Lower leg skin (tissue), 4 donors: ENCODE measurements at regions not wholly inside any gene's neighbourhood (a gene's known extent, or its start where the extent isn't known, plus 50 kb on each side); places are given as distances from the start of the nearest gene placed in this dataset.

Experiments
- DNase-seq, 2 donors: peaks; one replicate each; pipeline ENCODE4 v3.0.0-alpha.2; 2019; ENCODE audit warnings: low spot score in 2 of 2
- H3K4me3 ChIP-seq: fragments of 200-600 bp; sonication (generic); 2 replicates; pipeline ENCODE4 v1.5.1; 2017; ENCODE audit warnings: mild to moderate bottlenecking, low read depth; ENCODE audit not compliant: poor library complexity, severe bottlenecking
- CTCF ChIP-seq, 3 donors: fragments of 450-650 bp; IDR thresholded peaks; one replicate each; pipeline ENCODE4 v1.5.1; 2016; ENCODE audit warnings: antibody characterized with exemption in 3 of 3, mild to moderate bottlenecking in 3 of 3, moderate library complexity in 2 of 3
- POLR2A ChIP-seq, 2 donors: fragments of 450-650 bp; IDR thresholded peaks; one replicate each; pipeline ENCODE4 v1.6.1; 2016 to 2017; ENCODE audit warnings: antibody characterized with exemption in 2 of 2, mild to moderate bottlenecking in 1 of 2, moderate library complexity in 1 of 2
- WGBS, 2 donors: methylation state at CpG; one replicate each; pipeline ENCODE4 v1.1.5; 2018; 5-methylcytosine and 5-hydroxymethylcytosine counted together
- intact Hi-C: fragments of 100-400 bp; cut with DNase I; formaldehyde crosslinking; loops from one replicate; pipeline ENCODE4 v1.15.0; 2023; ENCODE audit warnings: low total_unique reads

DNA sequence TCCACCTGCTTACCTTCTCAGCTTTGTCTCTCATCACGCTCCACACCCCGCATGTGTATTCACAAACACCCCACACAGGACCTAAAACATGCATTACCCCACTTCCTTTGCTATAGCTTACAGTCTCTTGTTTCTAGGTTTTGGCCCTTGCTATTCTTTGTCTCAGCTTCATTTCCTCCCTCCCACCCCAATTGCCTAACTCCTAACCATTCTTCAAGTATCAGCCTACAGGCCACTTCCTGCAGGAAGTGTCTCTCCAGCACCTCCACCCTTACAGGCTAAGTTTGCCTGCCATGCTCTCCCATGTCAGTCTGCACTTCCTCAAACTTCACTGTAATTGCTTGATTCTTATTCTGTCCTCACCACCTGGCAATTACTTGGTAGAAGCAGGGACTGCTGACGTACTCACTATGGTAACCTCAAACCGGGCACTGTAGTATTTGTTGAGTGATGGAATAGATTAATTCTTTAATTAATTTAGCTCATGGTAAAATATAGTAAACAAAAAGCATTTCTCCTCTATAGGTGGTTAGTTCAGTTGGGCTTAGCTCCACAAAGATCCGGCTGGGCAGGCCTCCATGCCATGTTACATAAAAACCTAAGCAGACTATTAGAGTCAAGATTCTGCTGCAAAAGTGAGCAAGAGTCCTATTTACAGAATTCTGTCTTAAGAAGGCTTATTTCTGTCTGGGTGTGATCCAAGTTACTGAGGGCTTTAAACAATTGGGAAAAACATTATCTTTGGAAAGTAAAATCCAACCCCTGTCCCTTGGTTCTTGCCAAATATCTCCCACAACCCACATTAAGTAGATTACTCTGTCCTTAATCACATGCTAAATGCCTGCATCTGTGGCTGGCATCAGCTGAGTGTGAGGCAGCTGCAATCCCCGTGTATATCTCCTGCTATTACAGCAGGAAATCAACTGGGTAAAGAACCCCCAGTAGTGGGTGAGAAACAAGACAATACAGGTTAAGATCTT lies 124.7 kb upstream of the CPEB2 start:
- WGBS, 2 donors: 40 to 47% methylated on average over 6 of the region's 6 CpGs
- no peak for DNase-seq
- no peak overlapping the region for H3K4me3 ChIP-seq
- TF ChIP-seq POLR2A (IDR thresholded peaks at IDR 0.05): no peak
- no peak for TF ChIP-seq CTCF (IDR thresholded peaks at IDR 0.05)
- intact Hi-C loops: no loop called here

DNA sequence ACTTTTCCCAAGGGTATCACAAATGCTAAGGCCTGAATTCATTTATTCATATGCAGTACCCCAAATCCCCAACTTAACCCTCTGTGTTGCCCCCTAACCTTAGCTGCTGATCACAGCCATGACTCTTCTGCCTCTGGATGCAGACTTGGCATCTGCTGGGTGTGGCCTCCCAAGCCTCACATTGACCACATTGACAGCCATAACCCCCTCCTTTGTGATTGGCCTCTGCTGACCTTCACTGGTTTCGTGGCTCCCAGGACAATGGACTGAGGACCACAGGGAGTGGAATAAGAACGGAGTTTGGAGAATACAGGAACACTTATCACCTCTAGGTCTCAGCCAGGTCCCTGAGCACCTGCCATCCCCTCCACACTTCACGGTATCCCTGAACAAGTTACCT lies 123.6 kb upstream of the CPEB2 start:
- intact Hi-C loops: no loop called here
- no peak overlapping the region for H3K4me3 ChIP-seq
- 89 to 94% methylated on average over 3 of the region's 3 CpGs for WGBS, 2 donors
- DNase-seq: no peak
- TF ChIP-seq POLR2A (IDR thresholded peaks at IDR 0.05): no peak
- TF ChIP-seq CTCF (IDR thresholded peaks at IDR 0.05): no peak

GRCh38 chr4:14879683-14880082 lies 122.6 kb upstream of the CPEB2 start:
- intact Hi-C loops: no loop called here
- DNase-seq: no peak
- 62 to 70% methylated on average over 7 of the region's 7 CpGs for WGBS, 2 donors
- no peak overlapping the region for H3K4me3 ChIP-seq
- no peak for TF ChIP-seq POLR2A (IDR thresholded peaks at IDR 0.05)
- TF ChIP-seq CTCF (IDR thresholded peaks at IDR 0.05): no peak

- intact Hi-C loops: no loop called here
- H3K4me3 ChIP-seq: no peak overlapping the region
- WGBS, 2 donors: 64 to 78% methylated on average over 2 of the region's 2 CpGs
- no peak for DNase-seq
- TF ChIP-seq CTCF (IDR thresholded peaks at IDR 0.05): no peak
- TF ChIP-seq POLR2A (IDR thresholded peaks at IDR 0.05): no peak
These were observed 121.5 kb upstream of the CPEB2 start for GRCh38 chr4:14880805-14881204.

DNA sequence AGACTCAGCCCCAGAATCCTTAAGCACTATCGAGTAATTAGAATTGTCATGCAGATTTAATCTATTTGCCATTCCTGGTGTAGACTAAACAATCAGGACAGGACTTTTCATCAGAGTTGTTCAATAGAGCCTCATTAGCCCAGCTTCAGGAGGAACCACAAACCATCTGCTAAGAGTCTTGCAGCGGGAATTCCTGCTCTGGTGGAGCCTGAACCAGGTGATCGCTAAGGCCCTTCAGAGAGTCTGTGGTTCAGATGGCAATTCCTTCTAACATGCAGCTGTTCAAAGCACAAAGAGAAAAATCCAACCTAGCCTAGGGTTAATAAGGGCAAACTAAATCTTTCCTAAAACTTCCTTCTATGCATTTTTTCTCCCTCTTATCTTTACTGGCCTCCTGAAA lies 119.1 kb upstream of the CPEB2 start:
- WGBS, 2 donors: 87 to 88% methylated on average over 3 of the region's 3 CpGs
- no peak overlapping the region for H3K4me3 ChIP-seq
- DNase-seq: no peak
- TF ChIP-seq CTCF (IDR thresholded peaks at IDR 0.05): no peak
- TF ChIP-seq POLR2A (IDR thresholded peaks at IDR 0.05): no peak
- intact Hi-C loops: no loop called here
